SK-N-SH treated with all-trans-retinoic acid at 6 μM for 48 hours (cell line): ENCODE measurements at regions not wholly inside any gene's neighbourhood (a gene's known extent, or its start where the extent isn't known, plus 50 kb on each side); places are given as distances from the start of the nearest gene placed in this dataset.

Experiments used
- ATAC-seq: fragments of 200-7000 bp; cut with Tn5 transposase; 3 replicates; pipeline ENCODE4 v1.9.1; 2020; ENCODE audit warnings: mild to moderate bottlenecking, moderate library complexity
- ARNTL ChIP-seq: fragments of 450-650 bp; formaldehyde crosslinking; IDR thresholded peaks from 2 replicates; pipeline ENCODE4 v1.5.0; 2020; ENCODE audit warnings: low read depth, mild to moderate bottlenecking, moderate library complexity, borderline replicate concordance
- BACH2 ChIP-seq: fragments of 250-450 bp; sonication (Bioruptor Pico); IDR thresholded peaks from 2 replicates; pipeline ENCODE4 v1.9.0; 2021; ENCODE audit warnings: mild to moderate bottlenecking, borderline replicate concordance
- CREB5 ChIP-seq: fragments of 250-450 bp; sonication (Bioruptor Pico); IDR thresholded peaks from 2 replicates; pipeline ENCODE4 v1.5.1; 2020; ENCODE audit warnings: low read depth, mild to moderate bottlenecking, moderate library complexity
- CSDC2 ChIP-seq: fragments of 250-450 bp; sonication (Bioruptor Pico); IDR thresholded peaks from 2 replicates; pipeline ENCODE4 v1.5.0; 2020; ENCODE audit warnings: mild to moderate bottlenecking, moderate library complexity
- CSRNP3 ChIP-seq: fragments of 250-450 bp; sonication (Bioruptor Pico); IDR thresholded peaks from 2 replicates; pipeline ENCODE4 v1.5.1; 2021; ENCODE audit warnings: mild to moderate bottlenecking, moderate library complexity
- ESRRG ChIP-seq: fragments of 250-450 bp; sonication (Bioruptor Pico); IDR thresholded peaks from 2 replicates; pipeline ENCODE4 v1.6.1; 2021; ENCODE audit warnings: mild to moderate bottlenecking
- ISL1 ChIP-seq: fragments of 250-450 bp; sonication (Bioruptor Pico); IDR thresholded peaks from 2 replicates; pipeline ENCODE4 v2.1.2; 2022; ENCODE audit warnings: mild to moderate bottlenecking, moderate library complexity
- OSR1 ChIP-seq: fragments of 250-450 bp; sonication (Bioruptor Pico); IDR thresholded peaks from 2 replicates; pipeline ENCODE4 v1.8.0; 2022; ENCODE audit warnings: moderate library complexity, mild to moderate bottlenecking, inconsistent platforms
- PATZ1 ChIP-seq: fragments of 250-450 bp; sonication (Bioruptor Pico); IDR thresholded peaks from 2 replicates; pipeline ENCODE4 v1.8.0; 2020; ENCODE audit warnings: mild to moderate bottlenecking, moderate library complexity, borderline replicate concordance
- POU6F1 ChIP-seq: fragments of 250-450 bp; sonication (Bioruptor Pico); IDR thresholded peaks from 2 replicates; pipeline ENCODE4 v1.8.0; 2021; ENCODE audit warnings: low read depth, mild to moderate bottlenecking, moderate library complexity, borderline replicate concordance
- PPARA ChIP-seq: fragments of 250-450 bp; sonication (Bioruptor Pico); IDR thresholded peaks from 2 replicates; pipeline ENCODE4 v1.5.0; 2020; ENCODE audit warnings: mild to moderate bottlenecking, borderline replicate concordance
- SNAI2 ChIP-seq: fragments of 250-450 bp; sonication (Bioruptor Pico); IDR thresholded peaks from 2 replicates; pipeline ENCODE4 v1.5.0; 2020; ENCODE audit warnings: mild to moderate bottlenecking, moderate library complexity
- TCF4 ChIP-seq: fragments of 250-450 bp; sonication (Bioruptor Pico); IDR thresholded peaks from 2 replicates; pipeline ENCODE4 v1.8.0; 2021; ENCODE audit warnings: mild to moderate bottlenecking, moderate library complexity, borderline replicate concordance
- TSHZ2 ChIP-seq: fragments of 250-450 bp; sonication (Bioruptor Pico); IDR thresholded peaks from 2 replicates; pipeline ENCODE4 v1.5.0; 2020; ENCODE audit warnings: mild to moderate bottlenecking, moderate library complexity
- ZFP30 ChIP-seq: fragments of 450-650 bp; formaldehyde crosslinking; IDR thresholded peaks from 2 replicates; pipeline ENCODE4 v1.5.0; 2022; ENCODE audit warnings: mild to moderate bottlenecking, moderate library complexity
- ZNF565 ChIP-seq: fragments of 450-650 bp; formaldehyde crosslinking; conservative IDR thresholded peaks from 2 replicates; pipeline ENCODE4 v1.5.0; 2020; ENCODE audit warnings: low read depth, mild to moderate bottlenecking, moderate library complexity
- ZNF8 ChIP-seq: fragments of 450-650 bp; formaldehyde crosslinking; IDR thresholded peaks from 2 replicates; pipeline ENCODE4 v1.5.0; 2020; ENCODE audit warnings: mild to moderate bottlenecking, moderate library complexity

- TF ChIP-seq ISL1 (CRISPR knock-in tag) (peak; percentile 62), CREB5 (no peak)
- TF ChIP-seq, all 23 proteins: peak for 1
- ATAC-seq, result no peak
Observed at GRCh38 chr3:130800829-130801228, 54.2 kb upstream of the PIK3R4 start.

GRCh38 chr3:130801473-130801872, 54.8 kb upstream of the PIK3R4 start:
- no peak for ATAC-seq
- TF ChIP-seq TSHZ2 (CRISPR knock-in tag) (no peak), CSRNP3 (CRISPR knock-in tag) (no peak), ISL1 (CRISPR knock-in tag) (peak; percentile 72), ARNTL (CRISPR knock-in tag) (no peak), PATZ1 (no peak), SNAI2 (CRISPR knock-in tag) (no peak), ZNF8 (CRISPR knock-in tag) (no peak), TCF4 (peak; percentile 41; the same call in 1 of the 2 replicates), ZFP30 (CRISPR knock-in tag) (no peak), PPARA (CRISPR knock-in tag) (no peak), ESRRG (peak; percentile 70; the same call in 1 of the 2 replicates), ZNF565 (CRISPR knock-in tag) (no peak), OSR1 (CRISPR knock-in tag) (no peak), POU6F1 (no peak; the same call in 1 of the 2 replicates), BACH2 (CRISPR knock-in tag) (no peak)

GRCh38 chr3:130811557-130811956, 64.9 kb upstream of the PIK3R4 start:
- no peak for TF ChIP-seq CSDC2 (CRISPR knock-in tag)
- TF ChIP-seq PATZ1, result no peak
- TF ChIP-seq POU6F1, result no peak
- peak; percentile 99 for TF ChIP-seq ISL1 (CRISPR knock-in tag)
- TF ChIP-seq, all 23 proteins: peak for 1
- ATAC-seq, result no peak
